DMS 273 treated with DMSO at 0.1 percent for 48 hours (cell line): ENCODE measurements at regions not wholly inside any gene's neighbourhood (a gene's known extent, or its start where the extent isn't known, plus 50 kb on each side); places are given as distances from the start of the nearest gene placed in this dataset.
A peak's percentile ranks its signal among the peaks of the same experiment; 100 is the strongest.

Source experiments
- DNase-seq: peaks from one replicate; lab custom pipeline; 2025; lab: John Stamatoyannopoulos, UW

DNA sequence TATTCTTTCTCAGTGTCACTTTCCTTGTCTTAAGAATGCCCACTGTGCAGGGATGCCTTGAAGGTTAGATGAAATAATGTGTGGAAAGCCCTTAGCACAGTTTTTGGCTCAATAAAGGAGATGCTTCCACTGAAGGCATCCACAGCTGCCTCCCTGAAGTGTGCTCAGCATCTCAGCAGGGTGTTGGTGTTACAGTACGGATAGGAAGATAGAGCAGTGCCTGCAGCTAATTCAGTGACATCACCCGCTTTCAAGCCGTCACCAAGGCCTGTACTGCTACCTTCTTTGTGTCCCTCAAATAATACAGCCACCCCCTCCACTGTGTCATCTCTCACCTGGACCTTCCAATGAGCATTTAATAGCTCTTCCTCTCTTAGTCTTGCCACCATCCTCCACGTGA is 59.0 kb downstream of the NDUFS5 start:
- no peak for DNase-seq

DNA sequence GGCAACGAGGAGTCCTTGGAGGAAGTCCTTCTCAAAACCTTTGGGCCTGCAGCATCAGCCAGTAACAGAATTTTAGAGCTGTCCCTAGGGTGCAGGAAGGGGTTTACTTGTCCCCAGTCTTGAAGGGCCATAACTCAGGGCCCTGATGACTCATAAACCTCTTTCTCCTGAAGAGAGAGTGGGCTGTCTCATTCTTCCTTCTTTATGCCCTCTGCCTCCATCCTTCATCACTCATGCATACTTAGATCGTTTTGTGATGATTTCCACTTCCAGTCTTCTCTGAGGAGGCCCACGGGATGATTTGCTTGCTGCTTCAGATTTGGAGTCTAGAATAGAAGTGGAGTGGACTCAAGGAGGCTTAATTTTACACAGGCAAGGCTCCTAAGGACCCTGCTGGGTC is 60.2 kb downstream of the NDUFS5 start:
- no peak for DNase-seq

DNA sequence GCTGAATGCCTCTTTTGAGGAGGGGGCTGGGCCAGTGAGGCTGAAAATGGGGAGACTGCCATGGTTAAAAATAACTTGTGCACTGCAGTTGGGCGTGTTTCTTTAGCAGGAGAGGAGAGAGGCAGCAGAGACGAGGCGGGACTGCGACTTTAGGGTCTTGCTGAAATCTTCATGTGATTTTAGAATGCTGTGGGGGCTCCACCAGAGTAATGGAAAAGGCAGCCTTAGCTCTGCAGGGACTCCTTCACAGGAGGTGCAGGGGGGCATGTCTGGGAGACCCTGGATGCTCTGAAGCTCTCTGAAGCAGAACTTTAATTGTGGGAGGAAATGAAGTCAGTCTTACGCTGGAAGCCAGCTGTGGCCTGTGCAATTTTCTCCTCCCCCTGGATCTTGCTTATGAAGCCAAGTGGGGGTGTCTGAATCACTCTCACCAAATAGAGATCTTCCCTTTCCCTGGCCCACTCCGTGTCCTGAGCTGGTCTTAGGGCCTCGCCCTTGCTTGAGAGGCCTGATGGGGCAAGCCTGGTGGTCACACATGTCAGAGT is 60.8 kb downstream of the NDUFS5 start:
- no peak for DNase-seq

DNA sequence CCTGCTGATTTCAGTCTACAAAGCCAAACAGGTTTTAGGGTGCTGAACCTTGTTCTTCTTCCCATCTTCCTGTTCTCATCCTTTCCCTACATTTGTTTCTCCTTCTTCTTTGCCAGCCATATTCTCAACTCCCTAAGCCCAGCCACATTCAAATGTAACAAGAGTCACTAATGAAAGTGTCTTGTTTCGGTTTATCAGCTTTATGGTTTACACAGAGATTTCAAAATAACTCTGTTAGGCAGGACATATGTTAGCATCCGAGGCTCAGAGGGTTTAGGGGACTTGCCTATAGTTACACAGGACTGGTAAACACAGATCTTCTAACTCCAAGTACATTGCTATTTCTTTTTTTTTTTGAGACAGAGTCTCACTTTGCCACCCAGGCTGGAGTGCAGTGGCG is 61.3 kb downstream of the NDUFS5 start:
- no peak for DNase-seq

DNA sequence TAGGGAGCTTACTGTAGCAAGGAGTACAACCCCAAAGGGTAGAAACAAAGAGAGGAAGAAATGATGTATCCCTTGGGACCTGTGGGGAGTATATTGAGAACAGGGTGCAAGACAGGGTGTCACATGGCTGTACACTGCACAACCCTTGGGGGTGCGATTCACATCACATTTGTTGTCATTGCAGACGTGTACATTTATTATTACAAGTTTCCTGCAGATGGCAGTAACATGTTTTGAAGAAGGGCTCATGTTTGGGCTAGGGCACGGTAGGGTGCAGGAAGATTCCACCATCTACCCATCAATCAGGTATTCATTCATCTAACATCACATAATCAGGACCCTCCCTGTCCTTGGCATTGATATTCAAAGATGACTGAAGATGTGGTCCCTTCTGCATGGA is 62.5 kb downstream of the NDUFS5 start:
- DNase-seq: no peak

DNA sequence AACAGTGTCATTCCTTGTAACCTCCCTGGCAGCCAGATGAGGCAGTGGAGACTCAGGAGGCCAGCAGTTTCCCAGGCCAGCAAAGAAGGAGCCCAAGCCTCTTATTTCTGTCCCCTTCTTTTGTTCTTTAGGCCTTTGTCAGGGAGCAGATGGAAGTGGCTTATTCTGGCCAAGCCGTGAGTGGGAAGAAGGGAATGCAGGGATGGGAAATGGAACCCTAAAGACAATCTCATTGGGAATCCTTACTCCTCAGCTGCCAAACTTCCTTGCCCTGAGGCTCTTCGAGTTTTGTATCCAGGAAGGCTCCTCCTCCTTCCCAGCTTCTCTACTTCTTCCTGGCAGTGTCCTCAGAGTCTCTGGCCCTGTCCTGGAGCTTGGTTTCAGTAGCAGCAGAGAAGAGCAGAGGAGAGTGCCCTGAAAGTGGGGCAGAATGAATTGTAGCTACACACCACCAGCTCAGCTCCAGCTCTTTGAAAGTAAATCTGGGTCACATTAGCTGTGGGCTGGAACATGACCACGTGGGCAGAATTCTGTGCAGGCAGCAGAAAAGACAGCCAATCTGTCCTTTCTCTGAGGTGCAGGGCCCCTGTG is 63.9 kb downstream of the NDUFS5 start:
- no peak for DNase-seq

DNA sequence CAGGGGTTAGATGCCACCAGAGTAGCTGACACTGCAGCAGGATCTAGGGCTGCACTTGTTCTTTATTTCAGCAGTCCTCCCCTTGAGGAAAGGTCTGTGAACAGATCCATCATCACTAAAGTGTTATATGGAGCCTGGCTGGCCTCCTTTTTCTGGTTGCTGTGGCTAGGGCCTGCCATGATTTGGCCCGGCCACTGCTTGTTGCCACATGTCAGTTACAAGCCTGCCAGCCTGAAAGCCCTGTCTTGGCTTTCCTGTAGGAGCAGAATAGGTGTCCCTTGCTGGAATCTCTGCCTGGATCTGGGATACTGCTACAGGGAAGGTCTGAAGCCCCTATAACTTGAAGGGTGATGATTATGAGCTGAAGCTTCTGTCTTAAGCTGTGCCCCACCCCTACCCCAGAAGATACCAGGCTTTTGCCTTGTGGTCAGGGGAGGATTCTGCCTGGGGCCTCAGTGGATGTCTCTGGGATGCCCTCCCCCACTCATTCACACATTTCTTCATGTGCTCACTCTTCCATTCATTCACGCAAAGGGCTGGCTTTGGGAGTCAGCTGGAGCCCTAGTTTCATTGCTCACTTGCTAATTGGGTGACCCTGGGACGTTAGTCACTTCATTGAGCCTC is 64.7 kb downstream of the NDUFS5 start:
- DNase-seq: no peak

DNA sequence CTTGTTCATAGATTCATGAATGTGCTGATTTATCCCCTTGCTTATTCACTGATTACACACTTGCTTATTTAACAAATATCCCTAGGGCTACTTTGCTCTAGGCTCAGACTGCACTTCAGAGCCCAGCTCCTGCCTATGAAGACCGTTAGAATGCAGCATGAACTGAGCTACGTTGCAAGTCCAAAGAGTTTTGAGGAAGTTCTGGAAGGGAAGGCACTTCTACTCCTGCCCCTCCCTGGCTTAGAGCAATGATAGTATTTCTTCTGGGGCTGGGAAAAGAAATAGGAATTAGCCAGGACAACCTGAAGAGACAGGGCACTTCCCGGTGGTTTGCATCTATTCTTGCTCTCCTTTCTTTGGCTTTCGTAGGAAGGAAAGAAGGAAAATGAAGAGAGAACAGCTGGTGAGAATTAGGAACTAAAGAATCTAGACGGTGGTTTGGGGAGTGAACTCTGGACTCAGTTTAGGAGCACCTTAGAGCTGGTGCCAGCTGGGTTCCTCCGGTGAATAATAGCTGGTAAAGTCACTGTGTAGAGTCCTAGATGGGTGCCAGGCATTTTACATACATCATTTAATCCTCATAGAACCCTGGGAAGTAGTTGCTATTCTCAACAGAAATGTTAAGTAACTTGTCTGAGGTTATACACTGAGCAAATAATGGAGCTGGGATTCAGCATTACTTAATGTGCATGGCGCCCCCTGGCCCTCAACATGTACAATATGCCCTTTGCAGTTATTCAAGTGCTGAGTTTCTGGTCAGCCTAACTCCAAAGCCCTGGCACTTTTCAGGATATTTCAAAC is 65.9 kb downstream of the NDUFS5 start:
- DNase-seq: peak; percentile 99

DNA sequence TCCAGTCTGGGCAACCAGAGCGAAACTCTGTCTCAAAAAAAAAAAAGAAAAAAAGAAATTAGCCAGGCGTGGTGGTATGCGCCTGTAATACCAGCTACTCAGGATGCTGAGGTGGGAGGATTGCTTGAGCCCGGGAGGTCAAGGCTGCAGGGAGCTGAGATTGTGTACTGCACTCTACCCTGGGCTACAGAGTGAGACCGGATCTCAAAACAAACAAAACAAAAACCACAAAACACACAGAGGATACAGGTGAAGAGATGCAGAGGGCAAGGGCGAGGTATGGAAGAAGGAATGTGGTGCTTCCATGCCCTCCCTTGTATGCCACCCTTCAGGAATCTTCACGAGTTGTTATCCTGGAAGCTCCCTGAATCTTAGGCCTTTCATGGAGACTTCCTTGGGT is 68.5 kb downstream of the NDUFS5 start:
- no peak for DNase-seq

DNA sequence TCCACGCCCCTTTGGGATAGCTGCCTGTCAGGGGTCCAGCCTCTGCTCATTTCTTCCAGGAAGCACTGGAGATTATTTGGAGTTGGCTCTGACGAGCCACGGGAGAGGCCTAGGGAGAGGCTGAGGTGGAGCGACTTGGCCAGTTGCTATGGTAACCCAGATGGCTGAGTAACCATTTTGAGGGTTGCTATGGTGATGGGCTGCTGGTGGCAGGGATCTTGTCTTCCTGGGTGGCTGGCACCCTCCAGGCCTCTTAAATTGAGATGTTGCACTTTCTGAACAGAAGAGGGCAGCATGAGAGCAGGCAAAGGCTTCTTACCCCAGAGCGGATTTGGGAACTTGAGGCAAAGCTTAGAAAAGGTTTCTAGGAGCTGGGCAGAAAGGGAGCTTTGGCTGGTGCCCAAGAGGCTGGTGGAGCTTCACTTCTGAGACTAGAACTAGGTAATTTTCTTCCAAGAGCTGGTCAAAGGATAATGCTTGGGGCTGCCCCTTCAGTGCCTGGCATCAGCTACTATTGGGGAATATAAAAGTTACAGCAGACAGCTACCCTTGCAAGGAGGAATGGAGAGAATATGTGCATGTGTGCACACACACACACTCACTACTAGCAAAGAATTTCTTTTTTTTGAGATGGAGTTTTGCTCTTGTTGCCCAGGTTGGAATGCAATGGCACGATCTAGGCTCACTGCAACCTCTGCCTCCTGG is 72.5 kb downstream of the NDUFS5 start:
- peak; percentile 100 for DNase-seq

DNA sequence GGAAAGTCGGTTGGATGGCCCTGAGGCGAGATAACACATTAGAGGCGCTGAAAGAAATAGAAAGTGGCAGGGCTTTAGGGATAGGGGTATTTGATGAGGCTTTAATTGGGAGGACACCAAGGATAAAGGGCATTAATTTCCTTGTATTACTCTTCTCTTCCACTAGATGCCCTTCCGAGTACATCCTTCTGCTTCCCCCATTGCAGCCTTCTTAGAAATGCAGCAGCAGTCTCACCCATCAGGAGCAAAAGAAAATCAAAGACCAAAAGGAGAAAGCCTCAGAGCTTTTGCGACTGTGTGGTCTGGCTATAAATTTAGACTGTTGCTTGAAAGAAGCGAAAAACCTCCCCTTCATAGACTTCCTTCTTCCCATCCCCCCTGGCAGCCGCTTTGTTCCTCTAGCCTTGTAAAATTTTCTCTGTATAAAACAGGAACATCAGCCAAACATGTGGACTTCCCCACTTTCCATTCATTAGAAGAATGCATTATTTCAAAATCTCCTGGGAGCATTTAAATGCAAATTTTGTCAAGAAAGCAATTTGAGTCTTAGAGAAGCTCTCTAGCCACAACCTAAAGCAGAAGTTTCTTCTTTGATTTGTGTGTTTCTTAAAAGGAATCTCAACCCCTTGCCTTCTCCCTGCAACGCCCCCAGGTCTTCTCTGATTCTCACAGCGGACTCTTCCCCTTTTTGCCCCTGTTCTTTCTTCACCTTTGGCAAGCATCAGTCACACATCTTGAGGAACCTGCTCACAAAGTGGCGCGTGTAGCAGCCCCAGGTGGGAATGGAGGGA is 76.6 kb downstream of the NDUFS5 start:
- peak; percentile 100 for DNase-seq

DNA sequence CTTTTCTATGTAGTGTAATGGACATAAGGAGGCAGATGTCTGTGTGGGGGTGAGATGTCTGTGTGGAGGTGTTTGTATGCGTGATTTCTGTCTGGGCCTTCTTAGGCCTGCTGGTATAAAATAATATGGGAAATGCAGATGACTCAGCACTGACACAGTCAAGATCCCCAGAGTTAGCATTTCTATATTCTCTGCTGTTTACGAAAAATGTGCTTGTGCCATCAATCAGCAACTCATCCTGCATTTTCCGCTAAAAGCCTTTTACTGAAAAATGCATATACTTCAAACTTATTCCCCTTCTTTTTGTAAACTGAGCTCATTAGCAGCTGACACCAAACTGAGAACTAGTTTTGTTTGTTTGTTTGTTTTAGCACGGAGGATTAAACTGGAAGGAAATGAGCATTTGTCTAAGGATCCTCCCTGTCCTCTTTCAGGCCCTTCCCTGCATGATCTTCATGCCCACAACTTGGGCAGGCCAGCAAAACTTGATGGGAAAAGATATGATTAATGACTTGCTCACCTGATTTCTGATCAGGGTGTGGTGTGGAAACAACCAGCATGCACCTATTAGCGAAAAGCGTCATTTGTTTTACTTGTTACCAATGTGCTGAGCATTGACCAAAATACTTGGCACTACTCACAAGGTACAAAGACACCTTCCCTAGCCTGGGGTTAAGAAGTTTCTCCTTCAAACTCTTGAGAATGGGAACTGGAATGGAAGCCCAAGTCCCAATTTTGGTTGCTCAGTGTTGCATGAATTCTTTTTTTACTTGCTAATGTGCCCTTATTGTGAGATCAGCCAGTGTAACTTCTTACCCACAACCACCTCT is 77.4 kb downstream of the NDUFS5 start:
- peak; percentile 99 for DNase-seq

DNA sequence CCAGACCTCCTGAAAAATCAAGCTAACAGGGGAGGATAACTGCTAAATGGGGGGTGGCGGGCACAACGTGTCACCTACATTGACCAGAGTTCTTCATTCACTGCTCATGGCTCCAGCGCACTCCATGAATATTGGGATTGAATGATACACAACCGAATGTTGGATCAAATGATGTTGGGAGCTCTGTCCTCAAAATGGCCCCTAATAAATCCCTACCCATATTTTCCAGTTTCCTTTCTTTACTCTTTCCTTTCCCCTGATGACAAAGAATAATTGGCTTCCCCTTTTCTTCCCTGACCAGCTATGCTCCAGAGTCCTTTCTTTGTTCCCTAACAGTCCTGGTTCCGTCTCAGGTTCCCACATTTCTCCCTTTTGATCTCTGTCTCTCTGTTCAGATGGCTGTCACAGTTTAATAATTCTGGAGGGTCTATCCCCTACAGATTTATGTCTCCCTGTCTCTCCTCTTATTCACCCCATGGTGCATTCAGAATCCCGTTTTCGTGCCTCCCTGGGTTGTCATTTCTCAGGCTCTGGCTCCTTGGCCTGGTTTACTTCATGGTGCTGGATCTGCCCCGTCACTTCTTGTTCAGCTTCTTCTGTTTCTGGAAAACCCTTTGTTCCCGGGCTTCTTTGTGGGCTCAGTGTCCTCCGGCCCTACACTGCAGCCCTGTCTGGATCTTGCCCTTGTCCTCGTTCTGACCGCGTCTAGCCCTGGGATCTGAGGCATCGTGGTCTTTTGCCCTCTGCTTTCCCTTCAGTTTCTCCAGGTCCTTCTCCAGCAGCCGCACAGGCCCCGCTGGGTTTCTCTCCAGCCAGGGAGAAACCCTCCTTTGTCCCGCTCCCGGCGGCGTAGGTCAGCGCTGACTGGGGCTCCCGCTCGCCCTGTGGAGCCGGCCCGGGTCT is 78.3 kb downstream of the NDUFS5 start:
- DNase-seq: no peak

DNA sequence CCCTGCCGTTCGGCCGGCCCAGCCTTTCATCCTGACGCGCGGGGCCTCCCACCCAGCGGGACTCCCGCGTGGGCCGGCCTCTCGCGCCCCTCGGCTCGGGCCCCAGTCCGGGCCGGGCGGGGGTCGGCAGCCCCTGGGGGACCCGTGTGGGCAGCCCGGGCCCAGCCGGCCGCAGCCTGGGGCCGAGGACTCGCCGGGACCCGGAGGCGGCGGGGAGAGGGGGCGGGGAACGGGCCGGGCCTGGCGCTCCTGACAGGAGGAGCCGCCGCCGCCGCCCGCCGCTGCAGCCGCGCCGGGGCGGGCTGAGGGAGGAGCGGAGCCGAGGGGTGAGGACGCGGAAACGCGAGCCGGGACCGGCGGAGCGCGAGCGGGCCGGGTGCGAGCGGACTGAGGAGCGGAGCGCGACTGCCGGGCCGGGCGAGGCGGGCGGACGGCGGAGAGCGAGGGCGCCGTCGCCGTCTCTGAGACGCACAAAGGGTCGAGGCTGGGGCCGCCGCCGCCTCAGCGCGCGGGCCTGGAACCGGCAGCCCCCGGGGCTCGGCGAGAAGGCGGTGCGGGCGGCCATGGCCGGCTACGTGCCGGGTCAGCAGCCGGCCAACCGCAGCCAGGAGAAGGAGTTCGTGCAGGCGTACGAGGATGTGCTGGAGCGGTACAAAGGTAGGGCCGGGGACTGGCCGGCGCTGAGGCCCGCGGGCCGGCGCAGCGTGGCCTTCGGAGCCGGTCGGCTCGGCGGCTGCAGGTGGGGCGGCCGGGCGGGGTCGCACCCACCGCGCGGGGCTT is 79.1 kb downstream of the NDUFS5 start:
- peak; percentile 96 for DNase-seq

DNA sequence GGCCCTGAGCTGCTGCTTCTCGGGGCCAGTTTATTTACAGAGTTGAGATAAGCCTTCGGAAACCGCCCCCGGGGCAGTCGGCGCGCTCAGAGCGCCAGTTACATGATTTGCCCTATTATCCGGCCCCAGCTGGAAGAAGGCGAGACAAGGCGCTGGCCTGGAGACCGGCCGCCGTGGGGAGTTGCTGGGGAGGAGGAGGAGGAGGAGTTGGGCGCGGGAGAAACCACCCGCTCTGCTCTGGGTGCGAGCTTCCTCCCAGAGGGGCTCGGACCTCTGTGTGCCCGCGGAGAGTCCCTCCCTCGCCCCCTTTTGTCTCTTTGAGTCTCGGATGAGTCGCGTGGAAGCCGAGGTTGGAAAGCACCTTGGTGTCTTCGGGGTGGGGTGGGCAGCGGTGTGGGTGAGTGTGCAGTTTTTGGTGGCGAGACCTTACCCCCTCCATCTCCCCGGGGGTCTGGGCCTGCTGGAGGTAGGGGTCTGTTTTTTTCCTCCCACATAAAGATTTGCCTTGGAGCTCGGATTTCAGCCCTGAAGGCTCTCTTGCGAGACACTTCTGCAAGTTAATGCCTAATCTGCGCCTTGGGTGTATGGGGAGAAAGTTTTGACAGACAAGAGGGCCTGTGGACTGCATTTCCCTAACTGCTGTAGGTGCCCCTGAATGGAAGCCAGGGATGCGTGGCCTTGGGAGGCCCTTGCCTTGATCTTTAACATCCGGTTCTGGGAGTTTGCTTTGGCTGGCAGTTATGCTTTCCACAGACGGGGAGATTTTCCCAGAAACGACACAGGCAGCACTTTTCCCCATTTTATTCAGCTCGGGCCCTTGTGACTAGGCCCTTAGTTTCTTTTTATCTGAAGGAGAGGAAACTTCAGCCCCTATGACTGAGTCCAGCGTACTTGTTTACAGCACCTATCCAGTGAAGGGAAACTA is 80.0 kb downstream of the NDUFS5 start:
- DNase-seq: peak; percentile 96

DNA sequence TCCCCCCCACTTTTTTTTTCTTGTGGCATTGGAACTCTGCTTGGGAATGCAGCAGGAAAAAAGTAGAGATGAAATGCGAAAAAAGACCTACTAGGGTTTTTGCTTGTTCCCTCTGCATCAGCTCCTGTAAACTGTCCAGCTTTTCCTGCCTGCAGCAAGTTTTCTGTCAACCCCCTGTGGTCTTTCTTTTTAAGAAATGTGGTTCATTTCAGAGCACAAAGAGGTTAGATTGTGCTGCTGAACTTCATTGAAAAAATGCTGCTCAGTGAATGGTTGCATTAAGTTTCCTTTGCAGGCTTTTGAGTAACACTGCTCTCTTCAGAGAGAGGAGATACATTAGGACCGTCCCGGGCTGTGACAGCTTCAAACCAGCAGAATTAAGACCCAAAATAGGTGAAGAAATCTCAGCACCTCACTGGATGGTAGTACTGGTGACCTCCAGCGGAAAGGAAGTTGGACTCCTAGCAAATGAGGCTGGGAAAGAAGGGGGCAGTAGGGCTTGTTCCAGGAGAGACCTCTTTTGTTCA is 80.7 kb downstream of the NDUFS5 start:
- no peak for DNase-seq
